KOPT-K1 (cell line): ENCODE measurements at regions not wholly inside any gene's neighbourhood (a gene's known extent, or its start where the extent isn't known, plus 50 kb on each side); places are given as distances from the start of the nearest gene placed in this dataset.

Experiments used
- H3K27ac ChIP-seq: fragments of 200-600 bp; sonication (generic); 2 replicates; pipeline ENCODE4 v1.5.1; 2016; ENCODE audit warnings: antibody characterized with exemption, mild to moderate bottlenecking, low read depth, low read length; ENCODE audit not compliant: poor library complexity, severe bottlenecking
- H3K36me3 ChIP-seq: fragments of 200-600 bp; sonication (generic); 2 replicates; pipeline ENCODE4 v1.5.1; 2017; ENCODE audit warnings: antibody characterized with exemption, mild to moderate bottlenecking, low read length, moderate library complexity; ENCODE audit not compliant: insufficient read depth
- H3K9me3 ChIP-seq: fragments of 200-600 bp; sonication (generic); 2 replicates; pipeline ENCODE4 v1.5.1; 2017; ENCODE audit warnings: antibody characterized with exemption, low read length, mild to moderate bottlenecking; ENCODE audit not compliant: insufficient read depth, poor library complexity, severe bottlenecking

GRCh38 chr2:122055521-122055931 is 300.1 kb downstream of the TSN start:
- H3K36me3 ChIP-seq = no peaks in the 10 kb centered on the region
- no peaks in the 10 kb centered on the region for H3K9me3 ChIP-seq
- peak overlapping the region; percentile 17 for H3K27ac ChIP-seq

GRCh38 chr2:122056853-122057252 is 301.4 kb downstream of the TSN start:
- Histone ChIP-seq H3K27ac (no peak overlapping the region), H3K36me3 (no peaks in the 10 kb centered on the region), H3K9me3 (no peaks in the 10 kb centered on the region)

- Histone ChIP-seq H3K27ac (no peak overlapping the region), H3K36me3 (no peaks in the 10 kb centered on the region), H3K9me3 (no peaks in the 10 kb centered on the region)
Observed at GRCh38 chr2:122061206-122061605, 305.8 kb downstream of the TSN start.

- Histone ChIP-seq H3K36me3 (no peaks in the 10 kb centered on the region), H3K9me3 (no peaks in the 10 kb centered on the region), H3K27ac (no peak overlapping the region)
Observed at GRCh38 chr2:122061831-122062230, 306.4 kb downstream of the TSN start.

- Histone ChIP-seq H3K27ac (no peak overlapping the region), H3K9me3 (no peaks in the 10 kb centered on the region), H3K36me3 (no peaks in the 10 kb centered on the region)
Observed at GRCh38 chr2:122062506-122062905, 307.1 kb downstream of the TSN start.

- Histone ChIP-seq H3K9me3 (no peaks in the 10 kb centered on the region), H3K27ac (no peak overlapping the region), H3K36me3 (no peaks in the 10 kb centered on the region)
Observed at GRCh38 chr2:122063716-122064115, 308.3 kb downstream of the TSN start.

GRCh38 chr2:122070241-122070731 is 314.8 kb downstream of the TSN start:
- Histone ChIP-seq H3K9me3 (no peaks in the 10 kb centered on the region), H3K36me3 (no peaks in the 10 kb centered on the region), H3K27ac (no peak overlapping the region)

- H3K27ac ChIP-seq = no peak overlapping the region
- H3K9me3 ChIP-seq = no peaks in the 10 kb centered on the region
- no peaks in the 10 kb centered on the region for H3K36me3 ChIP-seq
Observed at GRCh38 chr2:122072666-122073065, 317.2 kb downstream of the TSN start.

- Histone ChIP-seq H3K9me3 (no peaks in the 10 kb centered on the region), H3K27ac (no peak overlapping the region), H3K36me3 (no peaks in the 10 kb centered on the region)
Observed at GRCh38 chr2:122074201-122074600, 318.8 kb downstream of the TSN start.

- Histone ChIP-seq H3K9me3 (no peaks in the 10 kb centered on the region), H3K36me3 (no peaks in the 10 kb centered on the region), H3K27ac (no peak overlapping the region)
Observed at GRCh38 chr2:122075381-122075780, 319.9 kb downstream of the TSN start.

- Histone ChIP-seq H3K9me3 (no peaks in the 10 kb centered on the region), H3K36me3 (no peaks in the 10 kb centered on the region), H3K27ac (no peak overlapping the region)
Observed at GRCh38 chr2:122077114-122077513, 321.7 kb downstream of the TSN start.

- no peak overlapping the region for H3K27ac ChIP-seq
Observed at GRCh38 chr2:122077771-122078170, 322.3 kb downstream of the TSN start.

GRCh38 chr2:122078451-122078850 is 323.0 kb downstream of the TSN start:
- no peaks in the 10 kb centered on the region for H3K9me3 ChIP-seq
- H3K27ac ChIP-seq = no peak overlapping the region
- no peaks in the 10 kb centered on the region for H3K36me3 ChIP-seq

More at GRCh38 chr2:122077771-122078170, 322.3 kb downstream of the TSN start:
- Histone ChIP-seq H3K9me3 (no peaks in the 10 kb centered on the region), H3K36me3 (no peaks in the 10 kb centered on the region)

GRCh38 chr2:122079844-122080243 is 324.4 kb downstream of the TSN start:
- H3K27ac ChIP-seq = no peak overlapping the region
- no peaks in the 10 kb centered on the region for H3K36me3 ChIP-seq
- H3K9me3 ChIP-seq = no peaks in the 10 kb centered on the region

GRCh38 chr2:122080316-122080715 is 324.9 kb downstream of the TSN start:
- no peaks in the 10 kb centered on the region for H3K36me3 ChIP-seq
- no peak overlapping the region for H3K27ac ChIP-seq
- H3K9me3 ChIP-seq = no peaks in the 10 kb centered on the region

GRCh38 chr2:122080871-122081270 is 325.4 kb downstream of the TSN start:
- Histone ChIP-seq H3K9me3 (no peaks in the 10 kb centered on the region), H3K36me3 (no peaks in the 10 kb centered on the region), H3K27ac (no peak overlapping the region)

GRCh38 chr2:122081751-122082150 is 326.3 kb downstream of the TSN start:
- no peak overlapping the region for H3K27ac ChIP-seq
- no peaks in the 10 kb centered on the region for H3K9me3 ChIP-seq
- no peaks in the 10 kb centered on the region for H3K36me3 ChIP-seq
